Muscle of leg (tissue), 3 donors: ENCODE measurements at regions not wholly inside any gene's neighbourhood (a gene's known extent, or its start where the extent isn't known, plus 50 kb on each side); places are given as distances from the start of the nearest gene placed in this dataset.
"Not testable (repeated sequence)": the region's sequence is repeated elsewhere in the genome, so short reads cannot be mapped to it uniquely, and the experiment has no call there.

Source experiments
- DNase-seq: peaks from one replicate; pipeline ENCODE4 v3.0.0; 2013
- H3K27ac ChIP-seq: one replicate; pipeline ENCODE4 v1.5.1; 2013; ENCODE audit warnings: mild to moderate bottlenecking, low read length, control low read depth
- H3K27me3 ChIP-seq: one replicate; pipeline ENCODE4 v1.6.1; 2013; ENCODE audit warnings: low read length; ENCODE audit not compliant: control insufficient read depth, insufficient read depth
- H3K36me3 ChIP-seq: one replicate; pipeline ENCODE4 v1.6.1; 2013; ENCODE audit warnings: low read length; ENCODE audit not compliant: control insufficient read depth, insufficient read depth
- H3K4me1 ChIP-seq: one replicate; pipeline ENCODE4 v1.6.1; 2013; ENCODE audit warnings: low read length; ENCODE audit not compliant: control insufficient read depth, insufficient read depth
- H3K4me3 ChIP-seq: one replicate; pipeline ENCODE4 v1.5.1; 2013; ENCODE audit warnings: low read length, control low read depth
- H3K9me3 ChIP-seq: replicated peaks from 2 replicates; pipeline ENCODE4 v1.6.1; 2013; ENCODE audit warnings: low read depth, low read length; ENCODE audit not compliant: control insufficient read depth
- WGBS: methylation state at CpG from one replicate; pipeline ENCODE4 v1.1.5; 2013; ENCODE audit warnings: missing lambda C conversion rate; ENCODE audit not compliant: insufficient coverage; 5-methylcytosine and 5-hydroxymethylcytosine counted together

DNA sequence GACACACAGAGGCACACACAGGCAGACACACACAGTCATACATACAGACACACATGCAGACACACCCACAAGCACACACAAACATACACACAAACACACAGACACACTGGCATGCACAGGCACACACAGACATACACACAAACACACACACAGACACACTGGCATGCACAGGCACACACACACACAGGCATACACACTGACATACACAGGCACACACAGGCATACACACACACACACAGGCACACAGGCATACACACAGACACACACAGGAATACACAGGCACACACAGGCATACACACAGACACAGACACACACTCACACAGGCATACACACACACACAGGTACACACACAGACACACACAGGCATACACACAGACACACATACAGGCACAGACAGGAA is 340.7 kb upstream of the VSTM2A start:
- Histone ChIP-seq H3K36me3 (no peaks in the 10 kb centered on the region), H3K4me3 (no peak overlapping the region), H3K27me3 (no peaks in the 10 kb centered on the region), H3K4me1 (no peaks in the 10 kb centered on the region), H3K9me3 (no peaks in the 10 kb centered on the region), H3K27ac (no peak overlapping the region)
- no peak for DNase-seq

DNA sequence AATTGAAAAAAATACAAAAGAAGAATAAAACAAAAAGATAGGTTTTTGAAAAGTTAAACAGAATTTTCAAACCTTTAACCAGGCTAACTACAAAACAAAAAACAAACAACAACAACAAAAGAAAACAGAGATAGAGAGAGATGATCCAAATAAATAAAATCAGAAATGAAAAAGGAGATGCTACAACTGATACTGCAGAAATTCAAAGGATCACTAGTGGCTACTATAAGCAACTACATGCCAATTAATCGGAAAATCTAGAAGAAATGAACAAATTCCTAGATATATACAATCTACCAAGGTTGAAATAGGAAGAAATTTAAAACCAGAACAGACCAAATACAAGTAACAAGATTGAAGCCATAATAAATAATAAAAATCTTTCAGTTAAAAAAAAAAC is 326.8 kb upstream of the VSTM2A start:
- H3K36me3 ChIP-seq, result no peaks in the 10 kb centered on the region
- no peaks in the 10 kb centered on the region for H3K4me1 ChIP-seq
- no CpG with 5 or more reads among the region's 1 CpG for WGBS
- H3K27ac ChIP-seq, result no peak overlapping the region
- peaks cover 7% of the 10 kb centered on the region for H3K9me3 ChIP-seq
- no peak for DNase-seq
- no peaks in the 10 kb centered on the region for H3K27me3 ChIP-seq
- H3K4me3 ChIP-seq, result no peak overlapping the region

DNA sequence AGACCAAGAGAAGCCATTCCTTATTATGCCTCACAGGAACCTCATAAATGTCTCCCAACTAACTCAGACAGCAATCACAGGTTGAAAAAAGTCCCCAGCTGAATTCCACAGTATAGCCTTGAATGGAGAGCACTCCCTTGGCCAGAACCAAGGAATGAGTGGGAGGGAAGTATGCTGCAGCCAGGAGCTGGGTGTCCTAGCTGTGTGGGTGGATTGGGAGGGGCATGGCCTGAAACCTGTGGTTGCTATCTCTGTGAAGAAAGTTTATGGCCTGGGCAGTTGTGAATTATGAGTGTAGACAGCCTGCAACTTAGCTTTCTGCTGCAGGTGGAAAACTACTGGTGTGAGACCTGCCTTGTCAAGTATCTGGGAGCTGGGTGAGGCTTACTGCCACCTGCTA is 316.1 kb upstream of the VSTM2A start:
- H3K4me3 ChIP-seq, H3K4me1 ChIP-seq, H3K36me3 ChIP-seq, H3K9me3 ChIP-seq, DNase-seq, H3K27ac ChIP-seq, H3K27me3 ChIP-seq: not testable (repeated sequence)

DNA sequence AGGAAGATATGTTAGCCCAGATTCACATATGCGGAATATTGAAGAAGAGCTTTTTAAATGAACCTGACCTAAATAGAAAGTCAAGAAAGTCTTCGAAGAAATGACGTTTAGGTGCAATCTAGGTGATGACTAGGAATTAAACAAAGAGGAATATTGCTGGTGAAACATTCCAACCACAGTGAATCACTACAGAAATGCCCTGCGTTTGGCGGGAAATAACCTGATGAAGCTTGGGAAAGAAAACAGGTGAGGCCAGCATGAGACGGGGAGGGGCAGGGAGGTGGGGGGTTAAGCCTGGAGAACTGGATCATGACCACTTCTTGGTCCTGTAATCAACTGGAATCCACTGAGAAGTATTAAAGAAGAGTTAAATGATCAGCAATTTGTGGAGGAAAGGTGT is 299.4 kb upstream of the VSTM2A start:
- DNase-seq, result no peak
- 94% methylated on average over 3 of the region's 6 CpGs for WGBS
- Histone ChIP-seq H3K27ac (no peak overlapping the region), H3K36me3 (no peaks in the 10 kb centered on the region), H3K4me3 (no peak overlapping the region), H3K27me3 (no peaks in the 10 kb centered on the region), H3K9me3 (no peaks in the 10 kb centered on the region), H3K4me1 (no peaks in the 10 kb centered on the region)

DNA sequence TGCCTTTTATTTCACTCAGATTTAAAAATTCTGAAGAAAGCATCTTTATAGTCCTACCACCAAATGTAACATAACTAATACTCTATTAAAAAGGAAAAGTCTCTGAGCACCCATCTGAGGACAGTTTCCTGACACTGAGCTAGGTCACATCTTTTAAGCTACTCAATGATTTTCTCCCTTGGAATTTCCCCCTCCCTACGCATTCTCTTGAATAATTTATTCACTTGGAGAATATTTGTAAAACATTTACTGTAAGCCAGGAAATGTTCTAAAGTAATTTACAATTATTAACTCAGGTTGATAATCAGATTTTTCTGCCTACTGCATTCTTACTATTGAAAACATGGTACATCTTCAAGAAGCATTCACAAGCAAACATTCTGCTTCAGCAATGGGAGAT is 297.2 kb upstream of the VSTM2A start:
- Histone ChIP-seq H3K36me3 (no peaks in the 10 kb centered on the region), H3K27me3 (no peaks in the 10 kb centered on the region), H3K27ac (no peak overlapping the region), H3K4me3 (no peak overlapping the region), H3K9me3 (no peaks in the 10 kb centered on the region), H3K4me1 (no peaks in the 10 kb centered on the region)
- no CpG with 5 or more reads among the region's 1 CpG for WGBS
- no peak for DNase-seq

DNA sequence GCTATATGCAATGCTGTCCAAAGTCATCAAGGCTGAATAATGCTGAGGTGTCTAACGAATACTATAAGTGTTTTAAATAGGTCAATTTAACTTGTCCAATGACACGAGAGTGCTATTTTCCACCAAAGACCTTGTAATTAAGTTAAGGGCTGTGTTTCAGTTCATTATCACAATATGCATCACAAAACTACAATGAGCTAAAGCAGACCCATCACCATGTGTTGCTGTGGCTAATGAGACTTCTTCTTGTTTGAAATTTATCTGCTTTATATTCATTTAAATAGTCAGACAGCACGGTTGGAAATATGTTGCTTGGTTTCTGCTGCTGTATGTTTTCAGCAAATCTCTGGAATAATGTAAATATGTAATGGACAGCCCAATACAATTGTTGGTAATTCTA is 292.5 kb upstream of the VSTM2A start:
- Histone ChIP-seq H3K9me3 (no peaks in the 10 kb centered on the region), H3K27ac (no peak overlapping the region), H3K4me3 (no peak overlapping the region), H3K27me3 (no peaks in the 10 kb centered on the region), H3K36me3 (no peaks in the 10 kb centered on the region), H3K4me1 (no peaks in the 10 kb centered on the region)
- no CpG with 5 or more reads among the region's 3 CpGs for WGBS
- DNase-seq, result no peak

DNA sequence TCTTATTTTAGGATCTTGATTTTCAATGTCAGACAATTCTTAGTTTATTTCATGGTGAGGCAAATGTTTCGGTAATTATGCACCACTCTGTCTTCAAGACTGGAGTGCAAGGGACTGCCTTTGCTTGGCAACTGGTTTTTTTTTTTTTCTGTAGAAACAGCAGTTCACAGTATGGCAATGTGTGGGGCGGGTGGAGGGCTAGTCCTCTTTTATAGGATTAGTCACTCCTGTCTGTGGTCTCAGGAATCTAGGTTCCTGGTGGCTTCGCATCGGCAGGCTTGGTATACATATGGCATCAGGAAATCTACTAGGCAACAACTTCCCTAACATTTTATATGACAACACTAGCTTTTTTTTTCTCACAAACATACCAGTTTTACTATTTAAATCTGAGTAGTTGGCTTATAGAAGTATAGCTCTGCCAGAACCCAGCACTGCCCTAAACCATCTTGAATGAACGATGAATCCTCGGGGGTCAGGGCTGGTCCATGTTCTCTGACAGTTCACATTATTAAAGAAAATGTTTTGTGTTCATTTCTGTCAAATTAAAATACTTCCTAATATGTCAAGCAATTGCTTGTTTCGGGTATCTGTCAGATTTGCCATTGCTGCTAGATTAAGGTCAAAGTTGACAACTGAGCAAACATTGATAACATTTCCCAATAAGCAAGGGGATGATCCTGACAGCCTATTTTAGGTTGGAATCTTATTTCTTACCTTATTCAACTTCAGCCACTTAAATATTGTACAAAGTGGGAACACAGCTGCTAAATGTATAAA is 289.7 kb upstream of the VSTM2A start:
- Histone ChIP-seq H3K4me1 (no peaks in the 10 kb centered on the region), H3K9me3 (no peaks in the 10 kb centered on the region), H3K4me3 (no peak overlapping the region), H3K27me3 (no peaks in the 10 kb centered on the region), H3K27ac (no peak overlapping the region), H3K36me3 (no peaks in the 10 kb centered on the region)
- DNase-seq, result no peak
- WGBS, result 100% methylated on average over 1 of the region's 7 CpGs

DNA sequence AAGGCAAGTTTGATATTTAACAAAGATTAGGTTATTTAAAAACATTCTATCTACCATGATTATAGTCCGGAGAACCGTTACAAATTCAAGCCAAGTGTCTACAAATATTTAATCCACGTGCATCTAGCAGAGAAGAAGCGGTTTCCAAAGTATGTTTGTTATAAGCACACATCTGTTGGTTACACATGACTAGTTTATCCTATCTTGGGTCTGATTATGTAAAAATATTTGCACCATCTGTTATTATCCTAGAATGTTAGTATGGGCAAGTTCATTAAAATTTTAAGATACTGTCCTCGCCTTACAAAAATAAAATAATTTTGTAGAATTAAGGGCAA is 289.2 kb upstream of the VSTM2A start:
- H3K4me3 ChIP-seq, result no peak overlapping the region
- no peak overlapping the region for H3K27ac ChIP-seq
- DNase-seq, result no peak
- no CpG with 5 or more reads among the region's 5 CpGs for WGBS
- no peaks in the 10 kb centered on the region for H3K27me3 ChIP-seq
- no peaks in the 10 kb centered on the region for H3K36me3 ChIP-seq
- no peaks in the 10 kb centered on the region for H3K9me3 ChIP-seq
- H3K4me1 ChIP-seq, result no peaks in the 10 kb centered on the region

DNA sequence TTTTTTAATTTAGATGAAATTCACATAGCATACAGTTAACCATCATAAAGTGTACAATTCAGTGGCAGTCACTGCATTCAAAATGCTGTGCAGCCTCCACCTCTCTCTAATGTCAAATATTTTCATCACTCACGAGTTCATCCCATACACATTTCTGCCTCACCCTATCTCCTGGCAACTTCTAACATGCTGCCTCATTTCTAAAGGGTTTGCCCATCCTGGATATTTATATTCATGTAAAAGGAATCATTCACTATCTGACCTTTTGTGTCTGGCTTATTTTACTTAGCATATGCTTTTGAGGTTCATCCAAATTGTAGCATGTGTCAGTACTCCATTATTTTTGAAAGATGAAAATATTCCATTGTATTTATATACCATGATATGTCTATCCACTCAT is 286.9 kb upstream of the VSTM2A start:
- 67% methylated on average over 1 of the region's 1 CpG for WGBS
- H3K4me1 ChIP-seq, result no peaks in the 10 kb centered on the region
- no peak overlapping the region for H3K4me3 ChIP-seq
- no peak overlapping the region for H3K27ac ChIP-seq
- H3K36me3 ChIP-seq, result no peaks in the 10 kb centered on the region
- DNase-seq, result no peak
- H3K9me3 ChIP-seq, result no peaks in the 10 kb centered on the region
- no peaks in the 10 kb centered on the region for H3K27me3 ChIP-seq

DNA sequence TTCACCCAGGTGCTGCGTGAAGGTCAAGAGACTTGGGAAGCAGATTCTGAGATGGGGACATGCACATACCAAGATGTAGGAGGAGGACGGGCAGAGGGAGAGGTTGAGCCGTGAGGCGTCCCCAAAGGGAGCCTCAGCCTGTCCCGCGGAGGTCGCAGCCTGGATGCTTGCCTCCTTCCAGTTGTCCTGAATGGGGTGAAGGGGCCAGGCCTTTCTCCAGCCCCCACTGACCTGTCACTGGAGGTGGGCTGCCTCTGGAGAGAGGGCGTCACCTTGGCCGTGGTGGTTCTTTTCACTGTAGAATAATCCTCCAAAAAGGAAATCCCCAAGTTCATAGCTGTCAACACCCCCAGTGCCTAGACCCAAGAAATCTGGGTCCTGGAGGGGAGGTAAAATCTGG is 283.0 kb upstream of the VSTM2A start:
- Histone ChIP-seq H3K9me3 (no peaks in the 10 kb centered on the region), H3K27ac (no peak overlapping the region), H3K4me1 (no peaks in the 10 kb centered on the region), H3K27me3 (no peaks in the 10 kb centered on the region), H3K36me3 (no peaks in the 10 kb centered on the region), H3K4me3 (no peak overlapping the region)
- 93% methylated on average over 6 of the region's 9 CpGs for WGBS
- DNase-seq, result no peak

DNA sequence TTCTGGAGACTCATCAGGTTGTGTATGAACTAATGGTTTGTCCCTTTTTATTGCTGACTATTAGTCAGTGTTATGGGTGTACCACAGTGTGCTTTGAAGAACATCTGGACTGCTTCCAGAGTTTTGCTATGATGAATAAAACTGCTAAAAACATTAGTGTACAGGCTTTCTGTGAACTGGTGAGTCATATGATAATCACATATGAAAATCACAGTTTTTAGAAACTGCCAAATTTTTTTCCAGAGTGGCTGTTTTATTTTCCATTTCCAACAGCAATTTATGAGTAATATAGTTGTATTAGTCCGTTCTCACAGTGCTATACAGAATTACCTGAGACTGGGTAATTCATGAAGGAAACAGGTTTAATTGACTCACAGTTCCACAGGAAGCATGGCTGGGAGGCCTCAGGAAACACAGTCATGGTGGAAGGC is 281.2 kb upstream of the VSTM2A start:
- Histone ChIP-seq H3K4me3 (no peak overlapping the region), H3K27me3 (no peaks in the 10 kb centered on the region), H3K36me3 (no peaks in the 10 kb centered on the region), H3K27ac (no peak overlapping the region), H3K9me3 (no peaks in the 10 kb centered on the region), H3K4me1 (no peaks in the 10 kb centered on the region)
- no CpG with 5 or more reads among the region's 1 CpG for WGBS
- no peak for DNase-seq
